PC-9 (cell line): ENCODE measurements at regions not wholly inside any gene's neighbourhood (a gene's known extent, or its start where the extent isn't known, plus 50 kb on each side); places are given as distances from the start of the nearest gene placed in this dataset.

Source experiments
- BruUV-seq: library from RNA; stranded (reverse); fragments of 400-500 nt; replicated peaks from 2 replicates; lab custom pipeline; 2021; lab: Mats Ljungman, UMichigan
- CTCF ChIA-PET: fragments of 300-600 bp; sonication (Branson Sonifier 250); formaldehyde crosslinking; loops from one replicate; lab custom pipeline; 2022; ENCODE audit warnings: antibody characterized with exemption; lab: Charles Lee
- POLR2A ChIA-PET: fragments of 300-600 bp; sonication (Branson Sonifier 250); formaldehyde crosslinking; loops from one replicate; lab custom pipeline; 2022; ENCODE audit warnings: antibody characterized with exemption; ENCODE audit not compliant: unreplicated experiment; lab: Charles Lee
- DNase-seq, 2 experiments: peaks; one replicate each; pipeline versions ENCODE4 v3.0.0 to v3.0.0-alpha.2; 2015 to 2022; ENCODE audit warnings: mixed read lengths in 1 of 2
- H2AFZ ChIP-seq: fragments of 200-600 bp; sonication (generic); 2 replicates; pipeline ENCODE4 v1.8.1; 2017; ENCODE audit warnings: antibody characterized with exemption
- H3F3A ChIP-seq: fragments of 200-600 bp; sonication (generic); 2 replicates; pipeline ENCODE4 v1.8.1; 2017; ENCODE audit warnings: antibody characterized with exemption, mild to moderate bottlenecking, low read depth; ENCODE audit not compliant: insufficient read depth
- H3K27ac ChIP-seq: fragments of 200-600 bp; sonication (generic); 2 replicates; pipeline ENCODE4 v1.6.1; 2016; ENCODE audit warnings: mixed run types
- H3K27me3 ChIP-seq: fragments of 200-600 bp; sonication (generic); 2 replicates; pipeline ENCODE4 v1.6.1; 2016; ENCODE audit warnings: low read depth, mixed run types; ENCODE audit not compliant: insufficient read depth
- H3K36me3 ChIP-seq: fragments of 200-600 bp; sonication (generic); 2 replicates; pipeline ENCODE4 v1.6.1; 2016; ENCODE audit warnings: low read depth, mixed run types
- H3K4me1 ChIP-seq: fragments of 200-600 bp; sonication (generic); replicated peaks from 2 replicates; pipeline ENCODE4 v1.6.1; 2016; ENCODE audit warnings: mixed run types; ENCODE audit not compliant: insufficient read depth
- H3K4me2 ChIP-seq: fragments of 200-600 bp; sonication (generic); 2 replicates; pipeline ENCODE4 v1.6.1; 2017; ENCODE audit warnings: mixed run types
- H3K4me3 ChIP-seq: fragments of 200-600 bp; sonication (generic); 2 replicates; pipeline ENCODE4 v1.6.1; 2016; ENCODE audit warnings: mixed run types
- H3K79me2 ChIP-seq: fragments of 200-600 bp; sonication (generic); 2 replicates; pipeline ENCODE4 v1.6.1; 2017; ENCODE audit warnings: low read depth, mixed run types
- H3K9me2 ChIP-seq: fragments of 200-600 bp; sonication (generic); 2 replicates; pipeline ENCODE4 v1.8.1; 2017; ENCODE audit warnings: mild to moderate bottlenecking; ENCODE audit not compliant: insufficient read depth
- H3K9me3 ChIP-seq: fragments of 200-600 bp; sonication (generic); 2 replicates; pipeline ENCODE4 v1.8.1; 2016; ENCODE audit warnings: low read depth; ENCODE audit not compliant: insufficient read depth
- H4K20me1 ChIP-seq: fragments of 200-600 bp; sonication (generic); 2 replicates; pipeline ENCODE4 v1.8.1; 2017; ENCODE audit not compliant: insufficient read depth
- CTCF ChIP-seq: fragments of 200-600 bp; sonication (generic); conservative IDR thresholded peaks from 2 replicates; pipeline ENCODE4 v1.6.1; 2017; ENCODE audit warnings: mixed run types, antibody characterized with exemption, mild to moderate bottlenecking, moderate library complexity
- EZH2 ChIP-seq: fragments of 200-600 bp; sonication (generic); IDR thresholded peaks from 2 replicates; pipeline ENCODE4 v1.8.0; 2017; ENCODE audit warnings: antibody characterized with exemption, low read depth
- intact Hi-C: fragments of 100-400 bp; cut with micrococcal nuclease; formaldehyde crosslinking; loops from one replicate; pipeline ENCODE4 v1.10.0; 2022; ENCODE audit not compliant: unreplicated experiment

- intact Hi-C loops = no loop called here
- no peaks in the 10 kb centered on the region for H3K9me3 ChIP-seq
- H3K27ac ChIP-seq = no peak overlapping the region
- no peaks in the 10 kb centered on the region for H3F3A ChIP-seq
- no peak overlapping the region for H2AFZ ChIP-seq
- ChIA-PET CTCF (no interaction called here), POLR2A (no interaction called here)
- no peak for TF ChIP-seq EZH2
- TF ChIP-seq CTCF = no peak
- H3K4me2 ChIP-seq = no peak overlapping the region
- DNase-seq = no peak
- no peaks in the 10 kb centered on the region for H3K9me2 ChIP-seq
- no peaks in the 10 kb centered on the region for H3K79me2 ChIP-seq
- no TSS peak for BruUV-seq
- H3K36me3 ChIP-seq = no peaks in the 10 kb centered on the region
- H3K4me1 ChIP-seq = peaks cover 20% of the 10 kb centered on the region
- no peaks in the 10 kb centered on the region for H4K20me1 ChIP-seq
- no peaks in the 10 kb centered on the region for H3K27me3 ChIP-seq
- no peak overlapping the region for H3K4me3 ChIP-seq
These were observed 96.5 kb downstream of the ZNF621 start for GRCh38 chr3:40621252-40621651.

- H3K79me2 ChIP-seq = no peaks in the 10 kb centered on the region
- H3K9me2 ChIP-seq = no peaks in the 10 kb centered on the region
- no peaks in the 10 kb centered on the region for H3K27me3 ChIP-seq
- peak; percentile 12 to 82 for DNase-seq
- no peak overlapping the region for H3K27ac ChIP-seq
- intact Hi-C loops = no loop called here
- POLR2A ChIA-PET = no interaction called here
- no TSS peak for BruUV-seq
- H3K9me3 ChIP-seq = no peaks in the 10 kb centered on the region; the same call in 1 of the 2 replicates
- no peaks in the 10 kb centered on the region for H3F3A ChIP-seq
- no peaks in the 10 kb centered on the region for H4K20me1 ChIP-seq
- CTCF ChIA-PET = no interaction called here
- no peak overlapping the region for H3K4me2 ChIP-seq
- H3K36me3 ChIP-seq = no peaks in the 10 kb centered on the region
- H3K4me1 ChIP-seq = peaks cover 20% of the 10 kb centered on the region
- TF ChIP-seq EZH2 = no peak
- no peak for TF ChIP-seq CTCF
- H3K4me3 ChIP-seq = no peak overlapping the region
- H2AFZ ChIP-seq = no peak overlapping the region
These were observed 98.8 kb downstream of the ZNF621 start for GRCh38 chr3:40623567-40623966.

GRCh38 chr3:40624189-40624769 lies 99.5 kb downstream of the ZNF621 start:
- Histone ChIP-seq H3K79me2 (no peaks in the 10 kb centered on the region), H3K4me2 (no peak overlapping the region), H3K27me3 (no peaks in the 10 kb centered on the region), H3K9me3 (peaks cover 6% of the 10 kb centered on the region; the same call in 1 of the 2 replicates), H3K9me2 (no peaks in the 10 kb centered on the region), H3K27ac (no peak overlapping the region), H3K4me3 (no peak overlapping the region), H2AFZ (no peak overlapping the region), H3K36me3 (no peaks in the 10 kb centered on the region), H3F3A (no peaks in the 10 kb centered on the region), H4K20me1 (no peaks in the 10 kb centered on the region), H3K4me1 (peaks cover 20% of the 10 kb centered on the region)
- no peak for TF ChIP-seq EZH2
- BruUV-seq = no TSS peak
- intact Hi-C loops = no loop called here
- no peak for DNase-seq
- ChIA-PET POLR2A (no interaction called here), CTCF (no interaction called here)

- H3K4me3 ChIP-seq = no peak overlapping the region
- peaks cover 29% of the 10 kb centered on the region for H3K4me1 ChIP-seq
- H3K27me3 ChIP-seq = no peaks in the 10 kb centered on the region
- ChIA-PET CTCF (no interaction called here), POLR2A (no interaction called here)
- no peaks in the 10 kb centered on the region for H3K9me2 ChIP-seq
- intact Hi-C loops = no loop called here
- no peaks in the 10 kb centered on the region for H3K79me2 ChIP-seq
- no TSS peak for BruUV-seq
- H3K36me3 ChIP-seq = no peaks in the 10 kb centered on the region
- H3K9me3 ChIP-seq = peaks cover 7% of the 10 kb centered on the region; the same call in 1 of the 2 replicates
- no peaks in the 10 kb centered on the region for H3F3A ChIP-seq
- no peak overlapping the region for H3K27ac ChIP-seq
- TF ChIP-seq CTCF = no peak
- no peak for TF ChIP-seq EZH2
- no peak overlapping the region for H3K4me2 ChIP-seq
- DNase-seq = no peak
- no peaks in the 10 kb centered on the region for H4K20me1 ChIP-seq
- no peak overlapping the region for H2AFZ ChIP-seq
These were observed 102.3 kb downstream of the ZNF621 start for GRCh38 chr3:40627095-40627494.
